Stimulated activated CD8-positive, alpha-beta memory T cell treated with anti-CD3 and anti-CD28 coated beads, Interleukin-7, amount 100 ng/mL, for 24 hours (primary cell): ENCODE measurements at regions not wholly inside any gene's neighbourhood (a gene's known extent, or its start where the extent isn't known, plus 50 kb on each side); places are given as distances from the start of the nearest gene placed in this dataset.

Source experiments
- DNase-seq: peaks from one replicate; pipeline ENCODE4 v3.0.0-alpha.2; 2020; ENCODE audit warnings: low read depth

- DNase-seq: no peak
These were observed 68.6 kb upstream of the IRX4 start for GRCh38 chr5:1951165-1951816.

- no peak for DNase-seq
These were observed 68.0 kb upstream of the IRX4 start for GRCh38 chr5:1950708-1951103.

- no peak for DNase-seq
These were observed 67.5 kb upstream of the IRX4 start for GRCh38 chr5:1950096-1950707.

GRCh38 chr5:1949253-1949652 lies 66.5 kb upstream of the IRX4 start:
- DNase-seq: no peak

GRCh38 chr5:1948663-1949191 lies 66.0 kb upstream of the IRX4 start:
- DNase-seq: no peak

- DNase-seq: no peak
These were observed 65.4 kb upstream of the IRX4 start for GRCh38 chr5:1948111-1948510.

GRCh38 chr5:1946776-1947175 lies 64.1 kb upstream of the IRX4 start:
- DNase-seq: no peak

- no peak for DNase-seq
These were observed 63.5 kb upstream of the IRX4 start for GRCh38 chr5:1946122-1946677.

- DNase-seq: no peak
These were observed 62.9 kb upstream of the IRX4 start for GRCh38 chr5:1945606-1946005.

GRCh38 chr5:1944408-1944807 lies 61.7 kb upstream of the IRX4 start:
- DNase-seq: no peak

- DNase-seq: no peak
These were observed 60.8 kb upstream of the IRX4 start for GRCh38 chr5:1943481-1943880.

GRCh38 chr5:1942630-1943029 lies 59.9 kb upstream of the IRX4 start:
- no peak for DNase-seq

- no peak for DNase-seq
These were observed 59.4 kb upstream of the IRX4 start for GRCh38 chr5:1942158-1942557.

GRCh38 chr5:1939256-1939655 lies 56.5 kb upstream of the IRX4 start:
- no peak for DNase-seq

GRCh38 chr5:1938310-1939000 lies 55.7 kb upstream of the IRX4 start:
- DNase-seq: no peak

- DNase-seq: no peak
These were observed 54.9 kb upstream of the IRX4 start for GRCh38 chr5:1937590-1937989.

- DNase-seq: no peak
These were observed 54.2 kb upstream of the IRX4 start for GRCh38 chr5:1936901-1937300.

GRCh38 chr5:1936413-1936812 lies 53.7 kb upstream of the IRX4 start:
- DNase-seq: no peak

GRCh38 chr5:1934801-1935429 lies 52.2 kb upstream of the IRX4 start:
- DNase-seq: no peak

- DNase-seq: no peak
These were observed 51.3 kb upstream of the IRX4 start for GRCh38 chr5:1934056-1934394.

- no peak for DNase-seq
These were observed 50.8 kb upstream of the IRX4 start for GRCh38 chr5:1933364-1934055.
